ENCODE measurements at regions not wholly inside any gene's neighbourhood (a gene's known extent, or its start where the extent isn't known, plus 50 kb on each side); places are given as distances from the start of the nearest gene placed in this dataset.

DNA sequence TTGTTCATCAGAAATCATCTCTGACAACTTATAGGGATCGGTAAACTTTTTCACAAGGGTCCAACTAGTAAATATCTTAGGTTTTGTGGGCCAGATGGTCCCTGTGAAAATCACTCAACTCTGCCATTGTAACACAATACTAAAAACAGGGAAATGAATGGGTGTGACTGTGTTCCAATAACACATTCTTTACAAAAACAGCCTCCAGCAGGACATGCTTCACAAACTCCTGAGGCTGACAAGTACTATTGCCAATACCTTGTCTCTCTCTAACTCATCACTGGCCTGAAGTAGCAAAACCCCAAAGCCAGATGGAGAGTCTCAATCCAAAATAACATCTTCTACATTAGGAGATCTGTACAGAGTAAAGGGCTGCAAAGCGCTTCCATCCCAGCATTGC lies 312.3 kb downstream of the TOX3 start:
- Histone ChIP-seq H3K36me3 (no peaks in the 10 kb centered on the region), H3K27ac (no peak overlapping the region), H3K4me3 (ENCODE audit: low read depth in 1 of 2, low read length in 1 of 2) (no peak overlapping the region), H3K4me1 (ENCODE audit: control insufficient read depth in 1 of 2, insufficient read depth in 1 of 2, low read depth in 1 of 2, low read length in 1 of 2) (no peaks in the 10 kb centered on the region), H3K9me3 (no peaks in the 10 kb centered on the region), H3K27me3 (no peaks in the 10 kb centered on the region)
- TF ChIP-seq, protein P1, sequence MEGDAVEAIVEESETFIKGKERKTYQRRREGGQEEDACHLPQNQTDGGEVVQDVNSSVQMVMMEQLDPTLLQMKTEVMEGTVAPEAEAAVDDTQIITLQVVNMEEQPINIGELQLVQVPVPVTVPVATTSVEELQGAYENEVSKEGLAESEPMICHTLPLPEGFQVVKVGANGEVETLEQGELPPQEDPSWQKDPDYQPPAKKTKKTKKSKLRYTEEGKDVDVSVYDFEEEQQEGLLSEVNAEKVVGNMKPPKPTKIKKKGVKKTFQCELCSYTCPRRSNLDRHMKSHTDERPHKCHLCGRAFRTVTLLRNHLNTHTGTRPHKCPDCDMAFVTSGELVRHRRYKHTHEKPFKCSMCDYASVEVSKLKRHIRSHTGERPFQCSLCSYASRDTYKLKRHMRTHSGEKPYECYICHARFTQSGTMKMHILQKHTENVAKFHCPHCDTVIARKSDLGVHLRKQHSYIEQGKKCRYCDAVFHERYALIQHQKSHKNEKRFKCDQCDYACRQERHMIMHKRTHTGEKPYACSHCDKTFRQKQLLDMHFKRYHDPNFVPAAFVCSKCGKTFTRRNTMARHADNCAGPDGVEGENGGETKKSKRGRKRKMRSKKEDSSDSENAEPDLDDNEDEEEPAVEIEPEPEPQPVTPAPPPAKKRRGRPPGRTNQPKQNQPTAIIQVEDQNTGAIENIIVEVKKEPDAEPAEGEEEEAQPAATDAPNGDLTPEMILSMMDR (IDR thresholded peaks at IDR 0.05), result no peak

DNA sequence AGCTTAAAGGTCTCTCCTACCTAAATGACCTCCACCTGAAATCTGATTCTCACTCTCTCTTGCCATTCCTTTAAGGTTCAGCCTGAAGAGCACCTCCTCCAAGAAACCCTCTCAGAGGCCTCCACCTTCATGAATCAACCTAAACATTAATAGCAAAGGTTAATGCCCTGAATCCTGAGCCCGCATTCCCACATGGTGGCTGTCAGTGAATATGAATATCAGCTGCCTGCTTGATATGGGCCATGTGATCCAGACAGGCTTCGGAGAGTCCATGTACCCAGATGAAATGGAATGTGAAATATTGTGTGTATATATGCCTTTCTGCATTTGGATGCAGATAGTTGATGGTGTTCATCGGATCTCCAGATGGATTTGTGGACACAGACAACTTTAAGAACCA lies 317.5 kb downstream of the TOX3 start:
- H3K27ac ChIP-seq, result no peak overlapping the region
- H3K36me3 ChIP-seq, result no peaks in the 10 kb centered on the region
- TF ChIP-seq, protein P1 (IDR thresholded peaks at IDR 0.05), result no peak
- H3K4me3 ChIP-seq (ENCODE audit: low read depth in 1 of 2, low read length in 1 of 2), result no peak overlapping the region
- H3K27me3 ChIP-seq, result no peaks in the 10 kb centered on the region
- H3K9me3 ChIP-seq, result no peaks in the 10 kb centered on the region
- H3K4me1 ChIP-seq (ENCODE audit: control insufficient read depth in 1 of 2, insufficient read depth in 1 of 2, low read depth in 1 of 2, low read length in 1 of 2), result no peaks in the 10 kb centered on the region

DNA sequence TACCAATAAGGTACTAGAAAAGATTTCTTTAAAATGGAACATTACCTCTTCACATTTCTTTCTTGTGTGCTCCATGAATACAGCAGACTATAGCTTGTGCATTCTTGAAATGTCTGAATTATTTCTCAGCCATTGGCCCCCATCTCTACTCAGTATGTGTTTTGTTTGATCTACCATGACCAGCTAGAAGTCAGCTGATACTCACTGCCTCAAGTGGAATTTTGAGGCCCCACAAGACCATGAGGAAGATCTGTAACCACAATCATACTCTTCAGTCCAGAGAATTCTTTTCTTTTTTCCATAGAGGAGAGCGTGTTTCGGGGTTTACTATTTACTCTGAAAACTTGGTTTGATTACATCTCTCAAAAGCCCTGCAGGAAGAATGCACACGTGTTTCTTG lies 319.1 kb downstream of the TOX3 start:
- Histone ChIP-seq H3K9me3 (no peaks in the 10 kb centered on the region), H3K4me1 (ENCODE audit: control insufficient read depth in 1 of 2, insufficient read depth in 1 of 2, low read depth in 1 of 2, low read length in 1 of 2) (no peaks in the 10 kb centered on the region), H3K4me3 (ENCODE audit: low read depth in 1 of 2, low read length in 1 of 2) (no peak overlapping the region), H3K27me3 (no peaks in the 10 kb centered on the region), H3K36me3 (no peaks in the 10 kb centered on the region), H3K27ac (no peak overlapping the region)
- TF ChIP-seq, protein P1 (IDR thresholded peaks at IDR 0.05), result no peak

DNA sequence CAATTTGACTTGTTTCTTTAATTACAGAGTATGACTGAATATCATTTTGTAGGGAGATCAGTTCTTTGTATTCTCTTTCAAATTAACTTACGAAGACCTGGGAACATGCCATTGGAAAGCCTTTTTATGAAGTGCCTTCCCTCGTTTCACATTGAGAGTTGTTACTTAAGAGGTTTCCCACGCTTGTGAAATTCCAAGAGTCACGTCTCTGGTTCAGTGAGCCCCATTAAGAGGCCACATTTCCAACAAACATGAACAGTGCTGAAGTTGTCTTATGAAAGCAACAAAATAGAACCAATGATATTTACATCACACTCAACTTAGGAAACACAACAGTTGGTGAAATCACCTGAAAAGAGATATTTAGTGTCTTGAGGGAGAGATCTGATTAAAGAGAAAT lies 334.1 kb downstream of the TOX3 start:
- Histone ChIP-seq H3K36me3 (no peaks in the 10 kb centered on the region), H3K4me1 (ENCODE audit: control insufficient read depth in 1 of 2, insufficient read depth in 1 of 2, low read depth in 1 of 2, low read length in 1 of 2) (no peaks in the 10 kb centered on the region), H3K9me3 (no peaks in the 10 kb centered on the region), H3K27ac (no peak overlapping the region), H3K4me3 (ENCODE audit: low read depth in 1 of 2, low read length in 1 of 2) (no peak overlapping the region), H3K27me3 (no peaks in the 10 kb centered on the region)
- TF ChIP-seq, protein P1 (IDR thresholded peaks at IDR 0.05), result no peak

DNA sequence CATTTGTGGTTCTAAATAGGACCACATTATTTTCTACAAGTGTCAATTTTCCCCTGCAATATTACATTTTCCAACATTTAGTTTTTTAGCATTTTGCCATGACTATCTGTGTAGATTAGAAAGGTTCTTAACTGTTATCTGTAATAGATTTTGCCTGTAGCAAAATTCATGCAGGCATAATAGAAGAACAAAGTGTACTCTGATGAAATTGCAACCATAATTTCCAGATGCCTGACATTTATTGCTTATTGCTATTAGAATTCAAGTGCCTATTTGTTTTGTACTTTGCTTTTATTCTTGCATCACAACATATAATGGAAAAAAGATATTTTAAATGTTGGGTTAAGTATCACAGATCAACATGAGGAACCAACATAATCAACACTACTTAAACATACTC lies 337.7 kb downstream of the TOX3 start:
- Histone ChIP-seq H3K36me3 (no peaks in the 10 kb centered on the region), H3K27ac (no peak overlapping the region), H3K4me3 (ENCODE audit: low read depth in 1 of 2, low read length in 1 of 2) (no peak overlapping the region), H3K9me3 (no peaks in the 10 kb centered on the region), H3K4me1 (ENCODE audit: control insufficient read depth in 1 of 2, insufficient read depth in 1 of 2, low read depth in 1 of 2, low read length in 1 of 2) (no peaks in the 10 kb centered on the region), H3K27me3 (no peaks in the 10 kb centered on the region)
- TF ChIP-seq, protein P1 (IDR thresholded peaks at IDR 0.05), result no peak

DNA sequence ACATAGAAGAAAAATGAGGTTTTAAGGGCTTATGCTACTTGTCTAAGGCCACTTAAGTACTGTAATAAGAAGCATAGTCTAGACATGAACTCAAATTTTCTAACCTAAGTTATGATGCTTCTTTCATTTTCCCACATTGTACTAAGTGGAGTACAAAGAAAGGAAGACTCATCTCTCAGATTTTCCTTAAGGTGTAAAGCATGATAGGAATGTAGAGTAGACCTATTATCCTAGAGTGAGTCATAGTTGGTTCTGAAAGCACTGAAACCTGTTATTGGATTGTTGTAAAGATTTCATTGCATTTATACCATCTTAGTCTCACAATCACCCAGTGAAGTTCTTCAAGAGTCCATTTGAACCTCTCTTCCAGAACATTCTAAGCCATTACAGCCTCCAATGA lies 343.8 kb downstream of the TOX3 start:
- H3K36me3 ChIP-seq, result no peaks in the 10 kb centered on the region
- H3K27me3 ChIP-seq, result no peaks in the 10 kb centered on the region
- no peaks in the 10 kb centered on the region for H3K4me1 ChIP-seq (ENCODE audit: control insufficient read depth in 1 of 2, insufficient read depth in 1 of 2, low read depth in 1 of 2, low read length in 1 of 2)
- TF ChIP-seq, protein P1 (IDR thresholded peaks at IDR 0.05), result no peak
- no peak overlapping the region for H3K27ac ChIP-seq
- no peaks in the 10 kb centered on the region for H3K9me3 ChIP-seq
- H3K4me3 ChIP-seq (ENCODE audit: low read depth in 1 of 2, low read length in 1 of 2), result no peak overlapping the region
